ENCODE measurements at regions not wholly inside any gene's neighbourhood (a gene's known extent, or its start where the extent isn't known, plus 50 kb on each side); places are given as distances from the start of the nearest gene placed in this dataset.

GRCh38 chr12:113748707-113749432 is 217.3 kb downstream of the RBM19 start:
- DNase-seq (no peak), ATAC-seq (replicated peaks in 1 of 2) (no peak)
- Mint-ChIP-seq H3K27me3 (ENCODE audit: low read depth) (peaks cover 20% of the 10 kb centered on the region), H3K9me3 (no peaks in the 10 kb centered on the region), H3K27ac (no peak overlapping the region), H3K4me1 (ENCODE audit: low read depth) (no peaks in the 10 kb centered on the region), H3K36me3 (ENCODE audit: insufficient read depth in 2 of 2) (no peaks in the 10 kb centered on the region), H3K4me3 (no peak overlapping the region)

GRCh38 chr12:113747017-113747416 is 219.1 kb downstream of the RBM19 start:
- no peaks in the 10 kb centered on the region for H3K4me1 Mint-ChIP-seq (ENCODE audit: low read depth)
- no peaks in the 10 kb centered on the region for H3K36me3 Mint-ChIP-seq (ENCODE audit: insufficient read depth in 2 of 2)
- DNase-seq = no peak
- H3K4me3 Mint-ChIP-seq = no peak overlapping the region
- ATAC-seq (replicated peaks in 1 of 2) = no peak
- peaks cover 20% of the 10 kb centered on the region for H3K27me3 Mint-ChIP-seq (ENCODE audit: low read depth)
- no peaks in the 10 kb centered on the region for H3K9me3 Mint-ChIP-seq
- no peak overlapping the region for H3K27ac Mint-ChIP-seq

GRCh38 chr12:113744802-113745395 is 221.2 kb downstream of the RBM19 start:
- Mint-ChIP-seq H3K27me3 (ENCODE audit: low read depth) (peaks cover 20% of the 10 kb centered on the region), H3K4me3 (no peak overlapping the region), H3K36me3 (ENCODE audit: insufficient read depth in 2 of 2) (no peaks in the 10 kb centered on the region)

GRCh38 chr12:113742801-113743200 is 223.3 kb downstream of the RBM19 start:
- H3K9me3 Mint-ChIP-seq = no peaks in the 10 kb centered on the region
- H3K27ac Mint-ChIP-seq = no peak overlapping the region
- H3K27me3 Mint-ChIP-seq (ENCODE audit: low read depth) = peaks cover 28% of the 10 kb centered on the region
- H3K4me1 Mint-ChIP-seq (ENCODE audit: low read depth) = no peaks in the 10 kb centered on the region
- no peaks in the 10 kb centered on the region for H3K36me3 Mint-ChIP-seq (ENCODE audit: insufficient read depth in 2 of 2)
- DNase-seq = no peak
- ATAC-seq (replicated peaks in 1 of 2) = no peak
- no peak overlapping the region for H3K4me3 Mint-ChIP-seq

More at GRCh38 chr12:113744802-113745395, 221.2 kb downstream of the RBM19 start:
- ATAC-seq (replicated peaks in 1 of 2) (no peak), DNase-seq (no peak)
- H3K9me3 Mint-ChIP-seq = no peaks in the 10 kb centered on the region
- no peaks in the 10 kb centered on the region for H3K4me1 Mint-ChIP-seq (ENCODE audit: low read depth)
- no peak overlapping the region for H3K27ac Mint-ChIP-seq

- H3K4me1 Mint-ChIP-seq (ENCODE audit: low read depth) = no peaks in the 10 kb centered on the region
- H3K27me3 Mint-ChIP-seq (ENCODE audit: low read depth) = peaks cover 22% of the 10 kb centered on the region
- ATAC-seq (replicated peaks in 1 of 2) (no peak), DNase-seq (no peak)
- H3K27ac Mint-ChIP-seq = no peak overlapping the region
- H3K4me3 Mint-ChIP-seq = no peak overlapping the region
- H3K9me3 Mint-ChIP-seq = no peaks in the 10 kb centered on the region
- H3K36me3 Mint-ChIP-seq (ENCODE audit: insufficient read depth in 2 of 2) = no peaks in the 10 kb centered on the region
These were observed 225.4 kb downstream of the RBM19 start for GRCh38 chr12:113740699-113741098.

- Mint-ChIP-seq H3K9me3 (peaks cover 0 to 1% of the 10 kb centered on the region in 2 donors), H3K4me3 (no peak overlapping the region), H3K27ac (no peak overlapping the region), H3K27me3 (ENCODE audit: low read depth) (peaks cover 11% of the 10 kb centered on the region), H3K4me1 (ENCODE audit: low read depth) (no peaks in the 10 kb centered on the region), H3K36me3 (ENCODE audit: insufficient read depth in 2 of 2) (no peaks in the 10 kb centered on the region)
- DNase-seq = no peak
- no peak for ATAC-seq (replicated peaks in 1 of 2)
These were observed 231.0 kb downstream of the RBM19 start for GRCh38 chr12:113735131-113735530.

- Mint-ChIP-seq H3K9me3 (peaks cover 0 to 1% of the 10 kb centered on the region in 2 donors), H3K36me3 (ENCODE audit: insufficient read depth in 2 of 2) (no peaks in the 10 kb centered on the region), H3K27ac (no peak overlapping the region), H3K27me3 (ENCODE audit: low read depth) (peaks cover 10% of the 10 kb centered on the region), H3K4me3 (no peak overlapping the region), H3K4me1 (ENCODE audit: low read depth) (no peaks in the 10 kb centered on the region)
- ATAC-seq (replicated peaks in 1 of 2) = no peak
- no peak for DNase-seq
These were observed 231.6 kb downstream of the RBM19 start for GRCh38 chr12:113734503-113734902.

- H3K9me3 Mint-ChIP-seq = peaks cover 0 to 1% of the 10 kb centered on the region in 2 donors
- no peak for DNase-seq
- no peaks in the 10 kb centered on the region for H3K4me1 Mint-ChIP-seq (ENCODE audit: low read depth)
- H3K27ac Mint-ChIP-seq = no peak overlapping the region
- H3K27me3 Mint-ChIP-seq (ENCODE audit: low read depth) = no peaks in the 10 kb centered on the region
- H3K4me3 Mint-ChIP-seq = no peak overlapping the region
- no peaks in the 10 kb centered on the region for H3K36me3 Mint-ChIP-seq (ENCODE audit: insufficient read depth in 2 of 2)
- no peak for ATAC-seq (replicated peaks in 1 of 2)
These were observed 233.2 kb downstream of the RBM19 start for GRCh38 chr12:113732916-113733315.

GRCh38 chr12:113727651-113728061 is 238.5 kb downstream of the RBM19 start:
- no peak for ATAC-seq (replicated peaks in 1 of 2)
- no peaks in the 10 kb centered on the region for H3K4me1 Mint-ChIP-seq (ENCODE audit: low read depth)

GRCh38 chr12:113726254-113726819 is 239.8 kb downstream of the RBM19 start:
- ATAC-seq (replicated peaks in 1 of 2) (no peak), DNase-seq (no peak)
- H3K4me3 Mint-ChIP-seq = no peak overlapping the region
- H3K27ac Mint-ChIP-seq = no peak overlapping the region
- H3K4me1 Mint-ChIP-seq (ENCODE audit: low read depth) = no peaks in the 10 kb centered on the region
- H3K36me3 Mint-ChIP-seq (ENCODE audit: insufficient read depth in 2 of 2) = peaks cover 0 to 2% of the 10 kb centered on the region in 2 donors
- no peaks in the 10 kb centered on the region for H3K9me3 Mint-ChIP-seq
- no peaks in the 10 kb centered on the region for H3K27me3 Mint-ChIP-seq (ENCODE audit: low read depth)

More at GRCh38 chr12:113727651-113728061, 238.5 kb downstream of the RBM19 start:
- H3K36me3 Mint-ChIP-seq (ENCODE audit: insufficient read depth in 2 of 2) = peaks cover 0 to 2% of the 10 kb centered on the region in 2 donors
- no peak overlapping the region for H3K4me3 Mint-ChIP-seq
- no peaks in the 10 kb centered on the region for H3K27me3 Mint-ChIP-seq (ENCODE audit: low read depth)
- no peaks in the 10 kb centered on the region for H3K9me3 Mint-ChIP-seq
- no peak overlapping the region for H3K27ac Mint-ChIP-seq
- DNase-seq = no peak

- no peaks in the 10 kb centered on the region for H3K4me1 Mint-ChIP-seq (ENCODE audit: low read depth)
- no peak for ATAC-seq (replicated peaks in 1 of 2)
These were observed 240.6 kb downstream of the RBM19 start for GRCh38 chr12:113725557-113725876.

GRCh38 chr12:113724794-113725556 is 241.2 kb downstream of the RBM19 start:
- DNase-seq (no peak), ATAC-seq (replicated peaks in 1 of 2) (no peak)
- Mint-ChIP-seq H3K36me3 (ENCODE audit: insufficient read depth in 2 of 2) (peaks cover 0 to 2% of the 10 kb centered on the region in 2 donors), H3K4me3 (no peak overlapping the region), H3K4me1 (ENCODE audit: low read depth) (no peaks in the 10 kb centered on the region), H3K9me3 (no peaks in the 10 kb centered on the region), H3K27me3 (ENCODE audit: low read depth) (no peaks in the 10 kb centered on the region), H3K27ac (no peak overlapping the region)

More at GRCh38 chr12:113725557-113725876, 240.6 kb downstream of the RBM19 start:
- no peaks in the 10 kb centered on the region for H3K9me3 Mint-ChIP-seq
- H3K4me3 Mint-ChIP-seq = no peak overlapping the region
- no peaks in the 10 kb centered on the region for H3K27me3 Mint-ChIP-seq (ENCODE audit: low read depth)
- no peak overlapping the region for H3K27ac Mint-ChIP-seq
- H3K36me3 Mint-ChIP-seq (ENCODE audit: insufficient read depth in 2 of 2) = peaks cover 0 to 2% of the 10 kb centered on the region in 2 donors
- no peak for DNase-seq

GRCh38 chr12:113723631-113724030 is 242.5 kb downstream of the RBM19 start:
- no peak for ATAC-seq (replicated peaks in 1 of 2)
- Mint-ChIP-seq H3K27ac (no peak overlapping the region), H3K27me3 (ENCODE audit: low read depth) (no peaks in the 10 kb centered on the region), H3K9me3 (no peaks in the 10 kb centered on the region), H3K4me3 (no peak overlapping the region), H3K4me1 (ENCODE audit: low read depth) (no peaks in the 10 kb centered on the region), H3K36me3 (ENCODE audit: insufficient read depth in 2 of 2) (peaks cover 0 to 2% of the 10 kb centered on the region in 2 donors)
- no peak for DNase-seq
